K562 (cell line): ENCODE measurements at regions not wholly inside any gene's neighbourhood (a gene's known extent, or its start where the extent isn't known, plus 50 kb on each side); places are given as distances from the start of the nearest gene placed in this dataset.

ENCODE experiments used
- ATAC-seq: fragments of 200-7000 bp; cut with Tn5 transposase; 3 replicates; pipeline ENCODE4 v1.9.1; 2020; ENCODE audit warnings: moderate library complexity
- BruUV-seq: library from RNA; stranded (reverse); fragments of 400-500 nt; replicated peaks from 2 replicates; lab custom pipeline; 2021; lab: Mats Ljungman, UMichigan
- CTCF ChIA-PET: fragments of 300-600 bp; formaldehyde crosslinking; extraction: SDS; loops from one replicate; lab custom pipeline; 2021; ENCODE audit warnings: low intra/inter-chr PET ratio; lab: Yijun Ruan, JAX
- POLR2A ChIA-PET: fragments of 300-600, 350-650 bp; sonication (Branson Sonifier 250); formaldehyde crosslinking; extraction: SDS; loops from one replicate; lab custom pipeline; 2021; ENCODE audit warnings: antibody characterized with exemption, inconsistent platforms; lab: Yijun Ruan, JAX
- DNase-seq, 4 experiments: peaks; one replicate each; pipeline versions ENCODE4 v3.0.0 to v3.0.0-alpha.2; 2011 to 2018; ENCODE audit warnings: low spot score in 3 of 4, mixed read lengths in 3 of 4; ENCODE audit errors: extremely low read depth in 1 of 4
- FAIRE-seq: peaks from 2 replicates; lab custom pipeline; 2011; peaks lifted over from hg19 to GRCh38; lab: Jason Lieb, UNC
- H2AFZ ChIP-seq: 2 replicates; pipeline ENCODE4 v1.6.0; 2011; ENCODE audit warnings: low read depth, low read length, control low read depth, inconsistent platforms
- H3K27ac ChIP-seq: fragments of 200-600 bp; 3 replicates; pipeline ENCODE4 v1.8.0; 2011; ENCODE audit warnings: low read depth, mild to moderate bottlenecking, control low read depth, inconsistent platforms, low read length, moderate library complexity, mixed read lengths; ENCODE audit errors: extremely low read depth
- H3K27me3 ChIP-seq, 2 experiments: fragments of 300-600 bp in 1 of 2; 2 replicates in 1 of 2; 3 replicates in 1 of 2; pipeline versions ENCODE4 v1.6.0 to v1.8.0; 2011; ENCODE audit warnings: inconsistent platforms in 2 of 2, low read length in 2 of 2, mild to moderate bottlenecking in 1 of 2, mixed read lengths in 1 of 2, moderate library complexity in 1 of 2; ENCODE audit not compliant: control insufficient read depth in 2 of 2, insufficient read depth in 2 of 2
- H3K36me3 ChIP-seq: fragments of 300-600 bp; 3 replicates; pipeline ENCODE4 v1.8.0; 2011; ENCODE audit warnings: mild to moderate bottlenecking, low read length, inconsistent platforms; ENCODE audit not compliant: control insufficient read depth, insufficient read depth
- H3K4me1 ChIP-seq, 2 experiments: fragments of 200-600 bp in 1 of 2; replicated peaks in 1 of 2; 2 replicates in 1 of 2; 3 replicates in 1 of 2; pipeline versions ENCODE4 v1.5.1 to v1.8.0; 2011; ENCODE audit warnings: inconsistent platforms in 2 of 2, low read length in 2 of 2, mild to moderate bottlenecking in 1 of 2, mixed read lengths in 1 of 2, moderate library complexity in 1 of 2; ENCODE audit not compliant: control insufficient read depth in 2 of 2, insufficient read depth in 2 of 2
- H3K4me2 ChIP-seq: 2 replicates; pipeline ENCODE4 v1.6.1; 2011; ENCODE audit warnings: low read length, control low read depth, inconsistent platforms, mixed read lengths; ENCODE audit not compliant: insufficient read depth
- H3K4me3 ChIP-seq: fragments of 200-600 bp; sonication (generic), shearing (Covaris generic); 2 replicates; pipeline ENCODE4 v1.5.1; 2016; ENCODE audit warnings: control low read depth, inconsistent platforms
- H3K79me2 ChIP-seq: fragments of 200-600 bp; 3 replicates; pipeline ENCODE4 v1.8.0; 2011; ENCODE audit warnings: low read length, inconsistent platforms; ENCODE audit not compliant: control insufficient read depth, insufficient read depth
- H3K9ac ChIP-seq, 2 experiments: 2 replicates each; pipeline versions ENCODE4 v1.6.0 to v1.6.1; 2011; ENCODE audit warnings: low read depth in 2 of 2, low read length in 2 of 2, control low read depth in 1 of 2, inconsistent platforms in 1 of 2, mild to moderate bottlenecking in 1 of 2, mixed read lengths in 1 of 2; ENCODE audit not compliant: insufficient read depth in 1 of 2
- H3K9me1 ChIP-seq: one replicate; pipeline ENCODE4 v1.6.0; 2011; ENCODE audit warnings: inconsistent platforms, mild to moderate bottlenecking, low read length, moderate library complexity; ENCODE audit not compliant: control insufficient read depth, insufficient read depth
- H3K9me3 ChIP-seq: replicated peaks from 2 replicates; pipeline ENCODE4 v1.5.1; 2011; ENCODE audit warnings: low read depth, low read length, inconsistent platforms; ENCODE audit not compliant: control insufficient read depth, insufficient read depth
- H4K20me1 ChIP-seq: replicated peaks from 2 replicates; pipeline ENCODE4 v1.6.1; 2011; ENCODE audit warnings: low read length, inconsistent platforms, mixed read lengths; ENCODE audit not compliant: control insufficient read depth, insufficient read depth
- CTCF ChIP-seq, 3 experiments: IDR thresholded peaks in 2 of 3; conservative IDR thresholded peaks in 1 of 3; 2 replicates each; pipeline ENCODE4 v1.5.1; 2011 to 2012; ENCODE audit warnings: low read length in 3 of 3, mild to moderate bottlenecking in 3 of 3, control low read depth in 2 of 3, improper control_type of control experiment in 1 of 3, inconsistent platforms in 1 of 3, low read depth in 1 of 3, mixed read lengths in 1 of 3, moderate library complexity in 1 of 3; ENCODE audit not compliant: insufficient read depth in 2 of 3
- ID3 ChIP-seq, 2 experiments: fragments of 250-450 bp in 1 of 2; fragments of 450-650 bp in 1 of 2; sonication (Bioruptor Pico) in 1 of 2; IDR thresholded peaks; 2 replicates each; pipeline versions ENCODE4 v1.6.1 to v1.8.0; 2016 to 2021; ENCODE audit warnings: mild to moderate bottlenecking in 2 of 2, moderate library complexity in 2 of 2, missing compliant biosample characterization in 1 of 2, missing genetic modification characterization in 1 of 2
- TCF3 ChIP-seq: sonication (generic); formaldehyde crosslinking; IDR thresholded peaks from 2 replicates; pipeline ENCODE4 v1.4.0; 2020; ENCODE audit warnings: mild to moderate bottlenecking, missing genetic modification reagents
- ZFP1 ChIP-seq: fragments of 450-650 bp; formaldehyde crosslinking; IDR thresholded peaks from 2 replicates; pipeline ENCODE4 v1.4.0; 2020; ENCODE audit warnings: mild to moderate bottlenecking, mixed read lengths
- WGBS: fragments of 100-300 bp; shearing (Covaris generic); methylation state at CpG from one replicate; pipeline ENCODE4 v1.1.6; 2016; ENCODE audit warnings: low coverage, mixed read lengths; ENCODE audit not compliant: insufficient coverage; ENCODE audit errors: missing lambda C conversion rate; 5-methylcytosine and 5-hydroxymethylcytosine counted together
- in situ Hi-C: fragments of 300-500 bp; cut with MboI; formaldehyde crosslinking; loops from 4 replicates; pipeline ENCODE4 v1.15.0; 2018; ENCODE audit warnings: inconsistent platforms, mixed read lengths
- intact Hi-C: fragments of 100-400 bp; cut with micrococcal nuclease; formaldehyde crosslinking; loops from 2 replicates; pipeline ENCODE4 v1.14.2; 2022

GRCh38 chr18:78021196-78021595, 771.5 kb downstream of the GALR1 start:
- H3K9ac ChIP-seq = no peak overlapping the region
- H3K36me3 ChIP-seq = no peaks in the 10 kb centered on the region
- H2AFZ ChIP-seq = no peak overlapping the region
- no peak overlapping the region for H3K4me3 ChIP-seq
- intact Hi-C loops (no loop called here), in situ Hi-C loops (no loop called here)
- no peak overlapping the region for H3K4me2 ChIP-seq
- H4K20me1 ChIP-seq = no peaks in the 10 kb centered on the region
- ATAC-seq = peak; percentile 60; the same call in 1 of the 3 replicates
- BruUV-seq = no TSS peak
- H3K9me3 ChIP-seq = no peaks in the 10 kb centered on the region
- TF ChIP-seq ZFP1 (no peak), ID3 (CRISPR knock-in tag; IDR thresholded peaks at IDR 0.05) (no peak), ID3 (tag; IDR thresholded peaks at IDR 0.05) (no peak), TCF3 (no peak), CTCF (IDR thresholded peaks at IDR 0.05 in 2 of 3, conservative IDR thresholded peaks at IDR 0.05 in 1 of 3; ENCODE audit: insufficient read depth in 2 of 3, low read depth in 1 of 3, low read length in 3 of 3) (0 out of 6 replicates have a peak, but pooled peaks of 1 of the 3 experiments have one; percentile 12)
- ChIA-PET CTCF (no interaction called here), POLR2A (no interaction called here)
- no peaks in the 10 kb centered on the region for H3K79me2 ChIP-seq
- FAIRE-seq = no peak
- WGBS = 0% methylated on average over 3 of the region's 3 CpGs
- no peaks in the 10 kb centered on the region for H3K9me1 ChIP-seq
- no peak overlapping the region for H3K27ac ChIP-seq
- peaks cover 7 to 26% of the 10 kb centered on the region in 2 experiments; a peak in 4 of 5 replicates for H3K27me3 ChIP-seq
- DNase-seq = peak in 1 of 4 experiments; percentile 6
- no peaks in the 10 kb centered on the region for H3K4me1 ChIP-seq
